ENCODE measurements at regions not wholly inside any gene's neighbourhood (a gene's known extent, or its start where the extent isn't known, plus 50 kb on each side); places are given as distances from the start of the nearest gene placed in this dataset.

DNA sequence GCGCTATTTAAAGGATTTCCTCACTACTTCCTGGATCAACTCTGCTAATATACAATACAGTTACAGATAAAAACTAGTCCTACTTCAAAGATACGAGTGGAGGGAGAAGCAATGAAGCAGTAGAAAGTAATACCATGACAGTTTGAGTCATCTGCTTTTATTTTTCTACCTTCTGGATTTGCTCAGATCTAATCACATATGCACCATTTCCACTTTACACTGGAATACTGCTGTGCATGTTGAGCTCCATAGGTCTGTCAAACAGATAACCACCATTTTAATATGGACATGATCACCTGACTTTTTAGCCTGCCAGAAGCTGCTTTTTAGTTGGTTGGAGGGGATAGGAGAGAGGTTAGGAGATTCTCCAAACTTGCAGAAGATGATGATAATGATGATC lies 92.5 kb downstream of the MMUT start:
- Histone ChIP-seq H3F3A (ENCODE audit: insufficient read depth, low read depth) (no peaks in the 10 kb centered on the region), H3K36me3 (ENCODE audit: low read depth) (no peaks in the 10 kb centered on the region), H3K4me3 (no peak overlapping the region), H3K27ac (no peak overlapping the region), H3K4me1 (replicated peaks; ENCODE audit: insufficient read depth) (no peaks in the 10 kb centered on the region), H4K20me1 (ENCODE audit: insufficient read depth) (no peaks in the 10 kb centered on the region), H2AFZ (peak overlapping the region; percentile 33; the same call in 1 of the 2 replicates), H3K9me2 (ENCODE audit: insufficient read depth) (no peaks in the 10 kb centered on the region), H3K9me3 (ENCODE audit: insufficient read depth, low read depth) (no peaks in the 10 kb centered on the region; the same call in none of the 2 replicates), H3K4me2 (no peak overlapping the region), H3K27me3 (ENCODE audit: insufficient read depth, low read depth) (no peaks in the 10 kb centered on the region), H3K79me2 (ENCODE audit: low read depth) (no peaks in the 10 kb centered on the region)
- DNase-seq: no peak
- ChIA-PET POLR2A (ENCODE audit: unreplicated experiment) (no interaction called here), CTCF (no interaction called here)
- intact Hi-C loops (cut with micrococcal nuclease; ENCODE audit: unreplicated experiment): no loop called here
- TF ChIP-seq, protein P1, sequence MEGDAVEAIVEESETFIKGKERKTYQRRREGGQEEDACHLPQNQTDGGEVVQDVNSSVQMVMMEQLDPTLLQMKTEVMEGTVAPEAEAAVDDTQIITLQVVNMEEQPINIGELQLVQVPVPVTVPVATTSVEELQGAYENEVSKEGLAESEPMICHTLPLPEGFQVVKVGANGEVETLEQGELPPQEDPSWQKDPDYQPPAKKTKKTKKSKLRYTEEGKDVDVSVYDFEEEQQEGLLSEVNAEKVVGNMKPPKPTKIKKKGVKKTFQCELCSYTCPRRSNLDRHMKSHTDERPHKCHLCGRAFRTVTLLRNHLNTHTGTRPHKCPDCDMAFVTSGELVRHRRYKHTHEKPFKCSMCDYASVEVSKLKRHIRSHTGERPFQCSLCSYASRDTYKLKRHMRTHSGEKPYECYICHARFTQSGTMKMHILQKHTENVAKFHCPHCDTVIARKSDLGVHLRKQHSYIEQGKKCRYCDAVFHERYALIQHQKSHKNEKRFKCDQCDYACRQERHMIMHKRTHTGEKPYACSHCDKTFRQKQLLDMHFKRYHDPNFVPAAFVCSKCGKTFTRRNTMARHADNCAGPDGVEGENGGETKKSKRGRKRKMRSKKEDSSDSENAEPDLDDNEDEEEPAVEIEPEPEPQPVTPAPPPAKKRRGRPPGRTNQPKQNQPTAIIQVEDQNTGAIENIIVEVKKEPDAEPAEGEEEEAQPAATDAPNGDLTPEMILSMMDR (conservative IDR thresholded peaks at IDR 0.05): no peak
- no peak for TF ChIP-seq EZH2 (IDR thresholded peaks at IDR 0.05; ENCODE audit: low read depth)
- BruUV-seq (replicated peaks): no TSS peak

DNA sequence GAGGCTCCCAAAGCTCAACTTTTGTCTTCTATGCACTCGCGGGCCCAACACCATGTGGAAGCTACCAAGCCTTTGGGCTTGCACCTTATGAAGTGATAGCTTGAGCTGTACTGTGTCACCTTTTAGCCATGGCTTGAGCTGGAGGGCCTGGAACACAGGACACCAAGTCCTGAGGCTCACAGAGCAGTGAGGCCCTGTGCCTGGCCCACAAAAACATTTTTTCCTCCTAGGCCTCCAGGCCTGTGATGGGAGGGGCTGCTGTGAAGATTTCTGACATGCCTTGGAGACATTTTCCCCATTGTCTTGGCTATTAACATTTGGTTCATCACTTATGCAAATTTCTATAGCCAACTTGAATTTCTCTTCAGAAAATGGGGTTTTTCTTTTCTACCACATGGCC lies 96.5 kb downstream of the MMUT start:
- intact Hi-C loops (cut with micrococcal nuclease; ENCODE audit: unreplicated experiment): no loop called here
- Histone ChIP-seq H4K20me1 (ENCODE audit: insufficient read depth) (no peaks in the 10 kb centered on the region), H3K27me3 (ENCODE audit: insufficient read depth, low read depth) (no peaks in the 10 kb centered on the region), H3K4me2 (no peak overlapping the region), H3K79me2 (ENCODE audit: low read depth) (no peaks in the 10 kb centered on the region), H3K36me3 (ENCODE audit: low read depth) (no peaks in the 10 kb centered on the region), H3K9me2 (ENCODE audit: insufficient read depth) (no peaks in the 10 kb centered on the region), H3K4me1 (replicated peaks; ENCODE audit: insufficient read depth) (no peaks in the 10 kb centered on the region), H3F3A (ENCODE audit: insufficient read depth, low read depth) (no peaks in the 10 kb centered on the region), H3K27ac (no peak overlapping the region), H2AFZ (no peak overlapping the region), H3K4me3 (no peak overlapping the region), H3K9me3 (ENCODE audit: insufficient read depth, low read depth) (no peaks in the 10 kb centered on the region; the same call in 1 of the 2 replicates)
- no TSS peak for BruUV-seq (replicated peaks)
- no peak for DNase-seq
- CTCF ChIA-PET: no interaction called here
- TF ChIP-seq, protein P1 (conservative IDR thresholded peaks at IDR 0.05): no peak
- TF ChIP-seq EZH2 (IDR thresholded peaks at IDR 0.05; ENCODE audit: low read depth): no peak
- POLR2A ChIA-PET (ENCODE audit: unreplicated experiment): no interaction called here

DNA sequence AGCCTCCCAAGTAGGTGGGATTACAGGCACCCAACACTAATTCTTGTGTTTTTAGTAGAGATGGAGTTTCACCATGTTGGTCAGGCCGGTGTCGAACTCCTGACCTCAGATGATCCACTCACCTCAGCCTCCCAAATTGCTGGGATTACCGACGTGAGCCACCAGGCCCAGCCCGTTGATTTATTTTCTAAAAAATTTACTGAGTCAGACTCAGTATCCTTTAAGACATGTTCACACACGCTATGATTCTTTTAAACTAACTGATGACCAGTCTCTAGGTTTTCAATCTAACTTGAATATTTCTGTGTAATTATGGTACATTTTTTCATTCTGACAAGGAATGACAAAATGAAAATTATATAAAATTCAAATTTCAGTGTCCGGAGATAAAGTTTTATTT lies 114.5 kb downstream of the MMUT start:
- CTCF ChIA-PET: no interaction called here

More for the DNA sequence above, 114.5 kb downstream of the MMUT start:
- intact Hi-C loops (cut with micrococcal nuclease; ENCODE audit: unreplicated experiment): no loop called here
- no peak overlapping the region for H3K4me3 ChIP-seq
- H3F3A ChIP-seq (ENCODE audit: insufficient read depth, low read depth): no peaks in the 10 kb centered on the region
- H3K27ac ChIP-seq: no peak overlapping the region
- TF ChIP-seq EZH2 (IDR thresholded peaks at IDR 0.05; ENCODE audit: low read depth): no peak
- TF ChIP-seq, protein P1 (conservative IDR thresholded peaks at IDR 0.05): no peak
- H3K4me1 ChIP-seq (replicated peaks; ENCODE audit: insufficient read depth): no peaks in the 10 kb centered on the region
- no peak overlapping the region for H2AFZ ChIP-seq
- DNase-seq: no peak
- no TSS peak for BruUV-seq (replicated peaks)
- H3K36me3 ChIP-seq (ENCODE audit: low read depth): no peaks in the 10 kb centered on the region
- 0 out of 2 replicates have a peak, but pooled peaks cover 9% of the 10 kb centered on the region for H3K9me3 ChIP-seq (ENCODE audit: insufficient read depth, low read depth)
- H3K9me2 ChIP-seq (ENCODE audit: insufficient read depth): no peaks in the 10 kb centered on the region
- H3K27me3 ChIP-seq (ENCODE audit: insufficient read depth, low read depth): no peaks in the 10 kb centered on the region
- no peak overlapping the region for H3K4me2 ChIP-seq
- no peaks in the 10 kb centered on the region for H4K20me1 ChIP-seq (ENCODE audit: insufficient read depth)
- H3K79me2 ChIP-seq (ENCODE audit: low read depth): no peaks in the 10 kb centered on the region
- POLR2A ChIA-PET (ENCODE audit: unreplicated experiment): no interaction called here

Measured in PC-9 (cell line).